G401.6 (cell line): ENCODE measurements at regions not wholly inside any gene's neighbourhood (a gene's known extent, or its start where the extent isn't known, plus 50 kb on each side); places are given as distances from the start of the nearest gene placed in this dataset.
"Not testable (repeated sequence)": the region's sequence is repeated elsewhere in the genome, so short reads cannot be mapped to it uniquely, and the experiment has no call there.

ENCODE experiments used
- FAIRE-seq: peaks from 2 replicates; lab custom pipeline; 2012; peaks lifted over from hg19 to GRCh38; lab: Jason Lieb, UNC

- FAIRE-seq: not testable (repeated sequence)
These were observed 198.8 kb downstream of the USP22 start for GRCh38 chr17:20843799-20844553.

GRCh38 chr17:20848869-20849443 lies 193.9 kb downstream of the USP22 start:
- FAIRE-seq: peak; percentile 95

GRCh38 chr17:20851591-20852238 lies 191.1 kb downstream of the USP22 start:
- not testable (repeated sequence) for FAIRE-seq

GRCh38 chr17:20852239-20852989 lies 190.4 kb downstream of the USP22 start:
- no peak for FAIRE-seq

GRCh38 chr17:20852990-20853370 lies 189.8 kb downstream of the USP22 start:
- FAIRE-seq: no peak

GRCh38 chr17:20855910-20856470 lies 186.8 kb downstream of the USP22 start:
- not testable (repeated sequence) for FAIRE-seq

GRCh38 chr17:20866444-20867209 lies 176.2 kb downstream of the USP22 start:
- not testable (repeated sequence) for FAIRE-seq

- not testable (repeated sequence) for FAIRE-seq
These were observed 175.3 kb downstream of the USP22 start for GRCh38 chr17:20867436-20867937.

GRCh38 chr17:20867938-20868661 lies 174.7 kb downstream of the USP22 start:
- FAIRE-seq: peak; percentile 25

GRCh38 chr17:20868662-20869007 lies 174.2 kb downstream of the USP22 start:
- not testable (repeated sequence) for FAIRE-seq

GRCh38 chr17:20873173-20873572 lies 169.6 kb downstream of the USP22 start:
- FAIRE-seq: not testable (repeated sequence)

- FAIRE-seq: not testable (repeated sequence)
These were observed 169.0 kb downstream of the USP22 start for GRCh38 chr17:20873688-20874328.

- FAIRE-seq: not testable (repeated sequence)
These were observed 165.4 kb downstream of the USP22 start for GRCh38 chr17:20877384-20877783.

- FAIRE-seq: no peak
These were observed 152.5 kb downstream of the USP22 start for GRCh38 chr17:20890338-20890737.

- not testable (repeated sequence) for FAIRE-seq
These were observed 147.4 kb downstream of the USP22 start for GRCh38 chr17:20895426-20895825.

- no peak for FAIRE-seq
These were observed 146.6 kb downstream of the USP22 start for GRCh38 chr17:20896153-20896649.

GRCh38 chr17:20898726-20899125 lies 144.1 kb downstream of the USP22 start:
- FAIRE-seq: not testable (repeated sequence)

GRCh38 chr17:20902496-20902895 lies 140.3 kb downstream of the USP22 start:
- FAIRE-seq: not testable (repeated sequence)

GRCh38 chr17:20903549-20903948 lies 139.3 kb downstream of the USP22 start:
- FAIRE-seq: not testable (repeated sequence)
